ENCODE measurements at regions not wholly inside any gene's neighbourhood (a gene's known extent, or its start where the extent isn't known, plus 50 kb on each side); places are given as distances from the start of the nearest gene placed in this dataset.
A peak's percentile ranks its signal among the peaks of the same experiment; 100 is the strongest.

DNA sequence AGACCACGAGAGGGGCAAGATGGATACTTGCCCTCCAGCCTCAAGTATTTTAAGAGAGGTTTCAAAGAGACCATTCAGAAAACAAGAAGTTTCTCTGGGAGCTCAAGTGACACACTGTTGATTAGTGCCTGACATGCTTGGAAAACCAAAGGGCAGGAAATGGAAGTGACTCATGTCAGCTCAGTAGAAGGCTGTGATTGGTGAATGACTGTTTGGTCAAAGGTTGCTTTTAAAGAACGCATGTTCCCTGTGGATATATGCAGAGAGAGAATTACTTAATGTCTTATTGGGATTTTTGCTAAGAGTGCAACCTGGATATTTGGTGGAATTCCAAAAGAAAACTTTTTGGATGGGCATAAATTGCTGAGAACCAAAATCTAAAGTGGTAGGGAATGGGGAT lies 549.9 kb downstream of the XIRP2 start:
- DNase-seq (ENCODE audit: low read depth in 2 of 2), result peak; percentile 4 to 16

GRCh38 chr2:167431949-167432348 lies 543.7 kb downstream of the XIRP2 start:
- DNase-seq (ENCODE audit: low read depth in 2 of 2), result no peak

DNA sequence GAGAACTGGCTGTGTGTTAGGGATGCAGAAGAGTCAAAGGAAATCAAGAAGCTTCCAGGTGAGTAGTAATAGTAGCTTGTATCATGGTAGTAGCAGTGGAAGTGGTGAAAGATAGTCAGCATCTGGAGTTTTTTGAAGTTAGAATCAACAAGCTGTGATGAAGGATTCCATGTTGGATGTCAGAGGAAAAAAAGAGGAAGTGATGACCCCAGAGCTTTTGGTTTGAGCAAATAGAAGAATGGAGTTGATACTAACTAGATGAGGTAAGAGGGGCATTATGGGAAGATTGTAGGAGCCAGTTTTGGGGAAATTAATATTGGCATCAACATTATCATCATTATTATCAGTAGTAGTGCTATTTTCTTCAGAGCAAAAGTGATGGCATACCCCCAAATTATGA lies 542.2 kb downstream of the XIRP2 start:
- DNase-seq (ENCODE audit: low read depth in 2 of 2), result no peak

DNA sequence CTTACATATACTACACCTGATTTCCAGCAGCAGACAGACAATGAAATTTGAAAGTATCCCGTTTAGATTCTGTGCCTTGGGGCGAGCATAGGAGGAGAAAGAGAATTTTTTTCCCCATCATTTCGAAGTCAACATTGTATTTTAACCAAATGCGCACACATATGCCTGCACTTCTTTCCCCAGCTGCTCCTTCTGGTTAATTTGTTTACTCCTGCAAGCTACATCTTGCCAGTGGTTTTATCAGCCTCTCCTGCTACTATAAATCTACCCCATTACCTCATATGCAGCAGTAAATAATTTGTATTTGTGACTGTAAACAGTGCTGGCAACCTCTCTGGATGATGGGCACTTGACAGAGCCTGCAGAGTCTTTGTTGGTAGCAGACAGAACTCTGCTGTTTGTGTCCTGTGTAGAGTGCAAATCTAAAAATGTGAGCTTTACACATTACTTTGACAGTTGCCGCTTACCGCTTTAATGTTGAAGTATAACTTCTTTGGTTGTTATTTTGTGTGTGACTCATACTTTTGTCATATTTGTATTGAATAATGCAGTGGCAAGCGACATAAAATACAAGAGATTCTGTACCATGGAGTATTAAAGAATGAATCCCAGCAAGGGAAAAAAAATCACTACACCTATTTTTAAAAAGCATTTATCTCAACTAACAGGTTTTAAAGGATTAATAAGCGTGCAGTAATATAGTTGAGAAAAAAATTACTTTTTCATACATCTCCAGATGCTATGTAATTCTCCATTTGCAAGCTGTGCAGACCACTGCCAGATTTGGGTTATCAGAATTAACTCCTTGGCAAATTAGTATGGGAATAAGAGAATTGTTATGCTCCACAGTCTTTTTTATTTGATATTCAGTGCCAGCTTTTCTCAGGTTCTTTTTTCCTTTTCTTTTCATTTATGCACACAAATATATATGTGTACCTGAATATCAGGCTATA lies 536.8 kb downstream of the XIRP2 start:
- no peak for DNase-seq (ENCODE audit: low read depth in 2 of 2)

GRCh38 chr2:167424221-167424620 lies 535.9 kb downstream of the XIRP2 start:
- DNase-seq (ENCODE audit: low read depth in 2 of 2), result no peak

GRCh38 chr2:167423731-167424130 lies 535.5 kb downstream of the XIRP2 start:
- DNase-seq (ENCODE audit: low read depth in 2 of 2), result no peak

- peak in 1 of 2 experiments; percentile 4 for DNase-seq (ENCODE audit: low read depth in 2 of 2)
Observed at GRCh38 chr2:167420211-167420610, 531.9 kb downstream of the XIRP2 start.

DNA sequence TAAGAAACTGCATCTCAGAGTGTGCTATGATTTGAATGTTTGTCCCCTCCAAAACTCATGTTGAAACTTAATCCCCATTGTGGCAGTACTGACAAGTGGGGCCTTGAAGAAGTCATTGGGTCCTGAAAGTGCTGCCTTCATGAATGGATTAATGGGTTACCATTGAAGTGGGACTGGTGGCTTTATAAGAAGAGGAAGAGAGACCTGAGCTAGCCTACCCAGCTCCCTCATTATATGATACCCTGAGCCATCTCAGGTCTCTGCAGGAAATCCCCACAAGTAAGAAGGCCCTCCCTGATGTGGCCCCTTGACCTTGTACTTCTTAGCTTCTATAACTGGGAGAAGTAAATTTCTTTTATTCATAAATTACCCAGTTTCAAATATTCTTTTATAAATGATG lies 526.8 kb downstream of the XIRP2 start:
- DNase-seq (ENCODE audit: low read depth in 2 of 2), result no peak

DNA sequence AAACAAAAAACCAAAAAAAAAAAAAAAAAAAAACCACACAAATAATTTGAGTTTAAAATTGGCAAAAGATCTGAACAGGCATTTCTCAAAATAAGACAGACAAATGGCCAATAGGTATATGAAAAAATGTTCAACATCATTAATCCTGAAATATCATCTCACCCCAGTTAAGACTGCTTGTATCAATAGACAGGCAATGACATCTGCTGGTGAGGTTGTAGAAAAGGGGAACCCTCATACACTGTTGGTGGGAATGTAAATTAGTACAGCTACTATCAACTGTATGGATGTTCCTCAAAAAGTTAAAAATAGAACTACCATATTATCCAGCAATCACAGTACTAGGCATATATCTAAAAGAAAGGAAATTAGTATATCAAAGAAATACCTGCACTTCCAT lies 523.1 kb downstream of the XIRP2 start:
- no peak for DNase-seq (ENCODE audit: low read depth in 2 of 2)

DNA sequence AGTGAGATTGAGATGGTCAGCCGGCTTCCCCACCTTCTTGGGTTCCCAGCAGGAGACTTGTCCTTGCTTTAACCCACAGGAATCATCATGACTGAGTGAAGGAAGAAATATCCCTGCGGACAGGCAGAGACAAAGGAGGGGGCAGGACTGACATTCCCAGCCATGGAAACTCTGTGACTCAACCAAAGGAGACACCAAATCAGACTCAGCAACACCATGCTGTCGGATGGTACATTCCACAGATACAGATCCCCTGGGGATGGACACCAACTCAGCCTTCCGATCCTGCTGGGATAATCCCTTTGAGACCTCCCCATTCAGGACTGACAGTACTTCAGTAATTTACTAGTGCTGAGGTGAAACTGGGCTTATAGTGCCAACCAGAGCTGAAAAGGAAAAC lies 518.3 kb downstream of the XIRP2 start:
- DNase-seq (ENCODE audit: low read depth in 2 of 2), result peak in 1 of 2 experiments; percentile 26

DNA sequence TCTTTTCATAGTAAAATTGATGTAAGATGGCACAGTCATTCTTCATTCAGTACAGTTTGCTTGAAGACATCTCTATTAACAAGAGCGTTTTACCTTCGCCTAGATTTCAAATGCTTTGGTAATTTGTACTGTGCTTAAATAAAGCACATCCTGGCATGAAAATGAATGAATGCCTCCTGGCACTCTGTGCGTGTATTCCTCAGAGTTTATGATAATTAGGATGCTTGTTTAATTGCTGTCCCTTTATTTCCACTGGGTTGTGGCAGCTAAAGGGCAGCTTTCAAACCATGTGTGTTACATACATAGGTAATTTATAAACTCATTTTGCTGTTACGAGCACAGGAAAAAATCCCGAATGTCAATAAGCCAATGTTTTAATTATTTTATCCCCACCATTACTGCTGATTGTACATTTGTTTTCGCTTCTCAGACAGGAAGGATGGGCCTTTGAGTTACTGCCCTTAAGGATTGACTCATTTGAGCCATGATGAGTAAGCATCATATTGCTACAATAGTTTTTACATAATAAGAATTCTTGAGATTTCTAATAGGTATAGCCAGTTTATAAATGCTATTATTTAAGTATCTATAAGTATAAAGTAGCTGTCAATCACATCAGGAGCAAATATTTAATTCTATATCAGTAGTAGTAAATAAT lies 516.5 kb downstream of the XIRP2 start:
- DNase-seq (ENCODE audit: low read depth in 2 of 2), result peak in 1 of 2 experiments; percentile 7

GRCh38 chr2:167401309-167401708 lies 513.0 kb downstream of the XIRP2 start:
- DNase-seq (ENCODE audit: low read depth in 2 of 2), result no peak

- no peak for DNase-seq (ENCODE audit: low read depth in 2 of 2)
Observed at GRCh38 chr2:167400546-167400945, 512.3 kb downstream of the XIRP2 start.

DNA sequence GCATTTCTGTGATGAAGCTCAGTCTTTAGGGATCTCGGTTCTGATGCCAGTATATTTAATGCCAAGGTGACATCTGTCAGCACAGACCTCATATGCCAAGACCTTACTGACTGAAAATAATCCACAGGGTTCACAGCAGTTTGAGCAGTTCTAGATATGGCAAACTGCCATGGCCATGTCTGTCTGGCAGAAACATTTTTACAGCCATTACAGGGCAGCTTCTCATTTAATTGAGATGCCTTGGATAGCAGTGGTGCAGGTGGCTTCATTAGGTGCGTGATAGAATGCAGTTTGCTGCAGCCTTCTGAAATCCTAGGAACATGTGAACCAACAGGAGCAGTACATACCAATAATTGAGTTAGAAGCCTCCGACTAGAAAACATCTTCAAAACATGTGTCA lies 510.6 kb downstream of the XIRP2 start:
- no peak for DNase-seq (ENCODE audit: low read depth in 2 of 2)

DNA sequence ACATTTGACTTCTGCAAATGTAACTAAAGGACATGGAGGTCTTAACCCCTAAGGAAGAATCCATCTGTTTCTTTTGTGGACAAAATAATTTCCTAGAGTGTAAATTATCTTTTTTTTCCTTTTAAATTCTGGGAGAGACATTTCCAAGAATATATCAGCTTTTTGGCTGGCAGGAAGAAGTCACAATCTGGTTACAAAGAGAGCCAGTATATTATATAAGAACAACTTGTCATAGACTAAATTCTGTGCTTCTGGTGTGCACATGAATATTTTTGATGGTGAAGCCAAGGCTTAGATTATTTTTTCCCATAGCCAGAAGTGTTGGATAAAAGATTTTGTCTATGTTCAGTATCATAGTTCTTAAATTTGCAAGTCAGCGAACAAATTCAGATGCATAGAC lies 500.6 kb downstream of the XIRP2 start:
- no peak for DNase-seq (ENCODE audit: low read depth in 2 of 2)

DNA sequence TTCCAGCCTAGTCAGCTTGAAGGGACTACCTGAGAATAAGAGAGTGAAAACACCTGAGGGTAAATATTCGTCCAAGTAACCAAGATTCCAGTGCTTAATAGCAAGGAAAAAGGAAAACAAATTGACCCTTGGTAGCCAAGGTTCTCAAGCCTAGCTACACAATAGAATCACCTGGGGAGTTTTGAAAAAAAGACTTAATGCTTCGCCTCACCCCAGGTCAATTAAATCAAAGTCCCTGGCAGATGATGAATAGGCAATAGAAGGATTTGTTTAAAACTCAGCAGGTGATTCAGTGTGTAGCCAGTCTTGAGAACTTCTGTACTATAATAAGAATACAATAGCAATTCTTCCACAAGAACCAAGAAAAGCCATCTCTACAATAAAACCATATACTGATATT lies 500.2 kb downstream of the XIRP2 start:
- DNase-seq (ENCODE audit: low read depth in 2 of 2), result no peak

DNA sequence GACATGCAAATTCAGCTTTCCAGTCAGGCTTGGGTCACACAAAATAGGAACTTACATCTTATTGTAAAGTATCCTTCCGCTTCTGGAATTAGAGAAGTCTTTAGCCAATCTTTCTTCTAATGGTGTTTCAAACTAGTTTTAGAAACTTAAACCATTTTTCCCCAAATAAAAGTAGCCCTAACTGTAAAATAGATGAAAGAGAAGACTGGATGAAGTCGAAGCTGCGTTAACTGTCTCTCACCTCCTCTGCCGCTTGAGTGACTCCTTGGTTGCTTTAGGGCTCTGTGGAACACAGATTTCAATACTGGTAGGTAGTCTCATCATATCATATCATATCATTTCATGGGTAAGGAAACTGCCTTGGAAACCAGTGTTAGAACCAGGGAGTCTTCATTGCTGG lies 498.4 kb downstream of the XIRP2 start:
- DNase-seq (ENCODE audit: low read depth in 2 of 2), result no peak

DNA sequence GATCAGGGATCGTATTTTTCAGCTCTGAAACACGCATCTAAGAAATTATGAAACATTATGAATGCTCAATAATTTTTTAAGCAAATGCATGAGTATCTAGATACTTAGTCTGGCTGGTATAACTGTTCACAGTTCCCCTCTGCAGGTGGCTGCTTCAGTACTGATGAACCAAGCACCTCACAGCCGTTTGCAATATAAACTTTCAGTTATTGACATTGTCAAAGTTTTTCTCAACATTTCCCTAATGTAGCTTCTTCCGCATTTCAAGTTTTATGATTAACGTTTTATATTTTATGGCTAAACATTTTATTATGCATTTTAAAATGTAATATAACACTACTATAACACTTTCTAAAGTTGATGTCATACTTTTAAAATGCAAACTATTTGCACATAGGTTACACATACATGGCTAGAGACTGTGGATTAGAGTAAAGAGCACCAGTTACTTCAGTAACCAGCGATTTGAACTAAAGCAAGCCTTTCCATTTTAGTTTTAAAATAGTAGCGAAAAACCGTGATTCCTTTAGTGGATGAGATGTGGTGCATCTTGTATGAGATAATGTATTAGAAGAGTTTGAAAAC lies 495.4 kb downstream of the XIRP2 start:
- DNase-seq (ENCODE audit: low read depth in 2 of 2), result no peak

DNA sequence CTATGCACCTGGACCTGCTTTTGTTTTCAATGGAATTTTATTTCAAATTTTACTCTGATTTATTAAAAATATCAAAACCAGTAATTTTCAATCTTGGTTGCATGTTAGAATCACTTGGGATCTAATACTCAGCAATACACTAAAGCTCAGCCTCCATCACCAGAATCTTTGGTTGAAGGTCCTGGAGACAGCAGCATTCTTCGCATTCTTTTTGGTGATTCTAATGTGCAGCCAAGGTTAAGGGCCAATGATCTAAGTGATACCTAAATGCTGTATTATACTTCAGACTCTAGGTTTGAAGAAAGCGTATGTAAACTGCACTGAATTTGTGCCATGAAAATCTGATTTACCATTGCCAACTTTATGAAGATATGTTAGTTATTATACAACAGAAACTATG lies 493.1 kb downstream of the XIRP2 start:
- DNase-seq (ENCODE audit: low read depth in 2 of 2), result no peak

GRCh38 chr2:167380555-167380954 lies 492.3 kb downstream of the XIRP2 start:
- DNase-seq (ENCODE audit: low read depth in 2 of 2), result no peak

GRCh38 chr2:167380094-167380493 lies 491.8 kb downstream of the XIRP2 start:
- no peak for DNase-seq (ENCODE audit: low read depth in 2 of 2)

DNA sequence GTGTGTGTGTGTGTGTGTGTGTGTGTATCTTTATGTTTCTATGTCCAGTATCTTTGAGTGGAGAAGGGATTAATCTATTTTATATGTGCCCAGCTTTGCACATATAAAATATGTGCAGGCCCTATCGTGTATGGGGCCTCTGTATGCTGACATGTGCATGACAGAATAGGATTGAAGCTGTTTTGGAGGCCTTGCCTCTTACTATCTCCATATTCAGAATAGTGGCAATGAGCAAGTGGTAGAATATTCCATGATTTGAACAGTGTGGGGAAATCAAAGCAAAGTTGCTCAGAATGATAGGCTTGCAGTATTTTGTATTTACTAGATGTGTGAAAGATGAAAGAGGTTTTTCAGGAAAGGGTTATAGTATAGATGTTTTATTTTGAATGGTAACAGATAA lies 480.8 kb downstream of the XIRP2 start:
- no peak for DNase-seq (ENCODE audit: low read depth in 2 of 2)

DNA sequence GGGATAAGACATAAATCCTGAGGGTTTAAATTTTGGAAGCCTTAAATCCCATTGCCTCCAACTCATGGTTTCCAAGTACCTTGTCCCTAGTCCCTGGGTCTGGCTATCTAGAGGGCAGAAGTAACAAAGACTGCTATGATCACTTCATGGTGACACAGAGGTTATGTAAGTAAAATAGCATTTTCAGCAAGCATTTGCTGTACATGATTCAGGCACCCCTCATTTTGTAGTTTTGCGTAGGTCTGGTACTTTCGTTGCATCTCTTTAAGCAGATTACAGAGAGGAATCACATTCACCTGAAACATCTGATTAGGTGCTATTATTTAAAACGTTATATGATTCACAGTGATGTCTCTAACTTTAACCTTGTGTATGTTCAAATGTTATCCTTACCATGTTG lies 480.1 kb downstream of the XIRP2 start:
- DNase-seq (ENCODE audit: low read depth in 2 of 2), result no peak

Data from fibroblast of skin of left quadriceps (primary cell).